Stimulated activated CD4-positive, alpha-beta T cell treated with anti-CD3 and anti-CD28 coated beads, TNF-alpha, amount 100 ng/mL, for 24 hours (primary cell): ENCODE measurements at regions not wholly inside any gene's neighbourhood (a gene's known extent, or its start where the extent isn't known, plus 50 kb on each side); places are given as distances from the start of the nearest gene placed in this dataset.
"Not testable (repeated sequence)": the region's sequence is repeated elsewhere in the genome, so short reads cannot be mapped to it uniquely, and the experiment has no call there.

Experiments
- DNase-seq, 3 experiments: peaks; one replicate each; pipeline ENCODE4 v3.0.0-alpha.2; 2020; ENCODE audit warnings: low read depth in 3 of 3

DNA sequence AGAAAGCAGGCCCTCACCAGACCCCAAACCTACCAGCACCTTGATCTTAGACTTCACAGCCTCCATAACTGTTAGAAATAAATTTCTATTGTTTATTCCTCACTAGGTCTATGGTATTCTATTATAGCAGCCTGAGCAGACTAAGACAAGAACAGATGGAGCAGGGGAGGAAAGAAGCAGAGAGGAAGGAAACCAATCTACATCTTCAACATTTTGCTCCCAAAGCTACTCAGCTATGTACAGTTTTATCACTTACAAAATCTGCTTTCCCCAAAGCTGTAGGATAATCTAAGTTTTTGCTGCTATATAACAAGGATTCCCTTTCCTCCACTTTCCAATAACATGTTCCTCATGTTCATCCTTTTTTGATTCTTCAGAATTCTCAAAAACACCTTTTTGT lies 274.4 kb upstream of the CHAC2 start:
- no peak for DNase-seq

DNA sequence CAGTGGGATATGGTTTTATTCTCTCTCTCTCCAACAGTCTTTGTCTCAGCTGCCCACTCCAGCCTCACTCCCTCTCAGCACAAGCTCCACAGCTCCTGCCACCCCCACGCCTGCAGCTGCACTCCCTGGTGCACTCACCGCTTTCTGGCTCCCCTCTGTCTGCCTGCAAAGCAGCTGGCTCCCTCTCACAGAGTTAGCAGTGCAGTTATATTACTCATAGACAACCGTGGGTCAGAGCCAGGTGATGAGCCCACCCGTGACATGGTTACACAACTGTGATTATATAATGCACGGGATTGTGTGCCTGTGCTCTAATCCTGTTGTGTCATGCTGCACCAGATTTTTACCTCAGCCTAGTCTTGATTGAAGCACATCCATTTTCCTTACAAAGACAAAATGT lies 276.9 kb upstream of the CHAC2 start:
- DNase-seq = no peak

DNA sequence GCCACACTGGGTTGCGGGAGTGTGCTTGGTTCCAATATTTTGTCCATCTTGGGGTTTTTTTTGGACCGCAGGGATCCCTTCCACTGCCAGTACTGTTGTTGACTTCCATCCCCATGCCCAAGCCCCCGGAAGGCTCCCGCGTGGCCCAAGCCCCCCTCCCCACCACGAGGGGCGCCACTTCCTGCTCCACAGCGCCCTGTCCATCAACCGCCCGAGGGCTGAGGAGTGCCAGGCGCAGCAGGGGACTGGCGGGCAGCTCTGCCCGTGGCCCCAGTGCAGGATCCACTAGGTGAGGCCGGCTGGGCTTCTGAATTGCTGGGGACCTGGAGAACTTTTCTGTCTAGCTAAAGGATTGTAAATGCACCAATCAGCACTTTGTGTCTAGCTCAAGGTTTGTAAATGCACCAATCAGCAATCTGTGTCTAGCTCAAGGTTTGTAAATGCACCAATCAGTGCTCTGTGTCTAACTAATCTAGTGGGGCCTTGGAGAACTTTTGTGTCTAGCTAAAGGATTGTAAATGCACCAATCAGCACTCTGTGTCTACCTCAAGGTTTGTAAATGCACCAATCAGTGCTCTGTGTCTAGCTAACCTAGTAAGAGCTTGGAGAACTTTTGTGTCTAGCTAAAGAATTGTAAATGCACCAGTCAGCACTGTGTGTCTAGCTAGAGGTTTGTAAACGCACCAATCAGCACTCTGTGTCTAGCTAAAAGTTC lies 281.3 kb upstream of the CHAC2 start:
- DNase-seq = not testable (repeated sequence)

DNA sequence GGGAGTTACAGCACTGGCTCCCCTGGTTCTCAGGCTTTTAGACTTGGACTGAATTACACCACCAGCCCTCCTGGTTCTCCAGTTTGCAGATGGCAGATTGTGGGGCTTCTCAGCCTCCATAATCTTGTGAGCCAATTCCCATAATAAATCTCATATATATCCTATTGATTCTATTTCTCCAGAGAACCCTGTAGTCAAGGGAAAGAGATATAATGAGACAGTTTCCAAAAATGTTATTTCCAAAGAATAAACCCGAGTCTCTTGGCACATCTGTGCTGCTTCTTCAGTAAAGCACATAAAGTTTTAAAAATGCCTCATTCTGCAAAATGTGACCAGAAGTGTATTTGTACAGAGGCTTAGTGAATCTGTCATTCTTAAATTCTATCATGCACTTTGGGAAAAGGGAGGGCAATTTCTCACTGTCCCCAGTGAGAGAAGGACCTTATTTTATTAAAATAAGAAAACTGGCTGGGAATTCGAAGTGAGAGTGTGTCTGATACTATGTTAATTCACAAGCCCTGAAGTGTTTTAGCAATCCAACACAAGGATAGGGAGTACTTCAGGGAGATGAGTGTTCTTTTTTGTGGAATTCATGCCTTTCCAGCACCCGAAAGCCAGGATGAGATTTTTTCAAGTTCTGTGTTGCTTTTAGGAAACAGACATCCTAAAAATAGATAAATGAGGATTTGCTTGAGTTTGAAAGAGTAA lies 282.4 kb upstream of the CHAC2 start:
- no peak for DNase-seq

DNA sequence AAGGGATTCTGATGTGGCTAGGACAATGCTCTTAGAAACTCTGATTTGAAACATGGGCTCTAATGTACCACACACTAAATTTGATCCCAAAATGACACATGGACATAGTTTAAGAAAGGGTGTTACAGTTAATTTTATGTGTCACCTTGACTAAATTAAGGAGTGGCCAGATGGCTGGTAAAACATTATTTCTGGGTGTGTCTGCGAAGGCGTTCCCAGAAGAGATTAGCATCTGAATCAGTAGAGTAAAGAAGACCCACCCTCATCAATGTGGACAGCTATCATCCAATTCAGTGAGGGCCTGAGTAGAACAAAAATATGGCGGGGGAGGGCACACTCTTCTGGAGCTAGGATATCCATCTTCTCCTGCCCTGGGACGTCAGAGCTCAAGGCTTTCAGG lies 283.1 kb upstream of the CHAC2 start:
- no peak for DNase-seq

DNA sequence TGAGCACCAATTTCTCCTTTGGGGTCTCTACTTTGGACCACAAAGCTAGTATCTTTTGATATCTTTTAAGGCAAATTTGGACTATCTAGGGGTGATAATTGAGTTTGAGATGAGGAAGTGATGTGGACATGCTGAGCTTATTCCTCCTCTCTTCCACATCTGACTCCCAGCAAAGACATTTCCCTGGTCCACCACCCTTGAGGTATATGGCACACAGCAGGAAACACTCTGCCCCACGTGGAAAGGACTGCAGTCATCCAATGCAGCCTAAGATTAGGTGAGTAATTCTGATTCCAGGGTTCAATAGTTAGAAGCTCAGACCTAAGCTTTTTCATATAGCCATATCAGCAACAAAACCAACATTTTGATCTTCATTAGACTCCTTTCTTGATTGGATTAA lies 290.1 kb upstream of the CHAC2 start:
- DNase-seq = no peak

DNA sequence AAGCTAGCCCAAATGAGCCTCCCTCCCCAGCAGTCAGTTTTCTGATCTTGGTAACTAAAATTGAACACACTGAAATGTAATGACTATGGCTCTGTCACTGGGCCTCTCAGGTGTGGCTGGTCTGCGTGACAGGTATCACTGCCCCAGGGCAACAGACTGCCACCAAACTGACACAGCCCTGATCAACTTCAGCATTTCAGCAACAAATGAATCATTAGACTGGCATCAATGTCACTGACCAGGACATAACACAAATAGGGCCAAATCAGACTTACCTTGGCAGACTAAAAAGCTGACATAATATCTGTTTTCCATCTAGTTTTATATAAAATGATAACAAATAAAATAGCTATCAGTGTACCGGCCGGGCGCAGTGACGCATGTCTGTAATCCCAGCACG lies 290.8 kb upstream of the CHAC2 start:
- DNase-seq = no peak

DNA sequence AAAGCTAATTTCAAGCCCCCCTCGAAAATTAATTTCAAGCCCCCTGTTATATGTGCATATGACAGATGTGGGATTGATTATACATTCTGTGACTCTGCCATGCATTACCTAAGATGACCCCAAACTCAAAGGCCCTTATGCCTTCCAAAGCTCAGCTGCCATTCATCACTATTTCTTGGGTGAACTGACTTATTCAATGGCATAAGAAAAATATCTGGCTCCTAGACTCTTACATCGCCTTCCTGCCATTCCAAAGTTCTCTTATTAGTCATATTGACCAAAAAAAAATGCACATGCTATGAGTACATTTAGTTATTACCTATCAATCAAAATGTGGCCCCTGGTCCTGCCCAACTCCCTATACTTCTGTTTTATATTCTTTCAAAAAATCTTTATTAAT lies 291.8 kb upstream of the CHAC2 start:
- DNase-seq = no peak

DNA sequence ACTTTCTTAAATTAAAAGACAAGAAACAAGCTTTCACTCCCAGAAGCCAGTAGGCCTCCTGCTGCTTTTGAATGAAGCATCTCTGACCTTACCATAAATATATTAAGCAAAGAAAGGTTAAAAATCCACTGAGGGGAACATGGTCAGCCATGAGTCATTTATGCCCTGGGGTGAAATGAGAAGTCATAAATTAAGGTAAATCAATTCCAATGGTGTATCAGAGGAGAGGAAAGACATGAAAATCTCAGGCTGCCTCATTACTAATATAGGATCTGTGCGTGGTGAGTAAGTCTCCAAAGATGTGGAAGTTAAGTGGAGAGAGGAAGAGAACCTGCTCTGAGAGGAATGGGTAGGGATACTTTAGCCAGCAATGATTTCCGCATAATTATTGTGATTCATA lies 292.3 kb upstream of the CHAC2 start:
- DNase-seq = no peak

DNA sequence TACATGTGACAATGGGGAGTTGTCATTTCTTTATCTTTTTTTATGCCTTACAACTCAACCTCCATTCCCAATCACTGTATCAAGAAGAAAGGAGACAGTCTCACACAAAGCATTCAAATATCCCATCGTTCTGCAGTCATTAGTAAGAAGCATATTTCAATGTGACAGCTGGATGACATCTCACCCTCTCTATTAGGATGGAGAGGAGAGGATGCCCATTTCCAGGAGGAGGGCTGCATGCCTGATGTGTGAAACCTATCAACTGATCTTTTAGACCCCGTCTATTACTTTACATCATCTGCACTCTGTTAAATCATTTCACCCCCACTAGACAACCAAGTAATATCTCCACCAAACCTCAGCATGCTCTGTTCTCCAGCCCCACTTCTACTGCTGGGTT lies 292.7 kb upstream of the CHAC2 start:
- no peak for DNase-seq

DNA sequence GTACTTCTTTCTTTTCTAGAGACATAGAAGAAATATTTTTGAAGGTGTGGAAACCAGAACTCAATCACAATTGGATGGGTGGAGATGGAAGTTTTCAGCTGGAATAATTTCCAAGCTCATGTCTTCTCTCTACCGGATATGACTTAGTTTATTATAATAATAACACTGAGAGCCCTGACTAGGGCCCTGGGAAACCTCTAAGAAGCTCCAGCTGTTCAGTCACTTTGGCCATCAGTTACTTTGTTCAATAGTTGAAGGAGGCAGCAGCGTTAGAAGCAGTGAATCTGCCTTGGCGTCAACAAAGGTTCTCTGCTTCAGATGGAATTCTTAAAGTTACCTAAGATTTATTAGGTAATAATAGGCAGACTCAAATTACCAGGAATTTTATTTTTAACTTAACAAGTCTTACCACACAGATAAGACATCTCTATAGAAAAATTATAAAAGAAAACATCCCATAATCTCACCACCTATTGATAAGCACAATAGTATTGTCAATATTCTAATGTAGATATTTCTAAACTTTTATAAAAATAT lies 293.8 kb upstream of the CHAC2 start:
- no peak for DNase-seq

DNA sequence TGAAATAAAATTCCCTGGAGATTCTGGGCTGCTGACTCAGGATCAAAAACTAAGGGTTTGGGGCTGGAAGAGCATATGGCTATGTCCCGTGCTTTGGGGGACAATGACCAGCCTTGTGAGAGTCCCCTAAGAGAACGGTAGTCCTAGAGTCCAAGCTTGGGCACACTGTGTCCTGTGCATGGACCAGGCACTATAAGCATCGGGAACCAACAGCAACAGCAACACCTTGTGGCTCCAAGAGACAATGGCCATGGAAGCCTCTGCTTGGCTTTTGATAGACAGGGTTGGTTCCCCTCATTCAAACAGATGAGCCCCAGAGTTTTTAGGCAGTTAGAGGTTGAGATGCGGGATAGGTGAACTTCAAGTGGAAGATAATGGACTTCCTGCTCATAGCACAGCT lies 294.4 kb upstream of the CHAC2 start:
- no peak for DNase-seq

DNA sequence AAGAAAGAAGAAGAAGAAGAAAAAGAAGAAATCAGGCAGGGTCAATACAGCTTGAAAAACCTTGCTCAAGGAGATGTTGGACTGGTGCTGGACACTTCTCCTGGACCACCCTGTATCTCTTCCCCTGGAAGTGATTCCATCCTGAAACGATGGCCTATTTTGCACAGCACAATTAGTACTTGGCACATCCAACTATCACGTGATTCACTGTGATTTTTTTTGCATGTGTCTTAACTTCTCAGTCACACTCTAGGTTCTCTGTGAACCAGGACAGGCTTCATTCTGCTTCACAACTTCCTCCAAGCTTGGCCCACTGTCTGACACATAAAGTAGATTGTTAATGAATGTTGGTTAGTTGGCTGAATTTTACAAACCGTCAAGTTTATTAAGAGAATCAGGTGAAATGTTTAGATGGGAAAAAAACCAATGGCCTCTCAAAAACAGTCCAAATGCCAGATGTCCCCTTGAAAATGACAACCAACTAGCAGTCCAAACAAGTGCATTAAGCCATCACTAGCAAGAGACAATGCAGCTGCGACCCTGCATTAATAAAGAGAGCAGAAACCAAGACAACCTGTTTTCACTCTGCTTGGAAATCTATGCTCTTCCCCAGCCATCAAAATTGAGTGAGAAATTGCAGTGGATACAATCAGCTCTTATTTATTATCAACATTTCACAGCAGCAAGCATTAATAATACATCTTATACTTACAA lies 300.0 kb upstream of the CHAC2 start:
- no peak for DNase-seq

DNA sequence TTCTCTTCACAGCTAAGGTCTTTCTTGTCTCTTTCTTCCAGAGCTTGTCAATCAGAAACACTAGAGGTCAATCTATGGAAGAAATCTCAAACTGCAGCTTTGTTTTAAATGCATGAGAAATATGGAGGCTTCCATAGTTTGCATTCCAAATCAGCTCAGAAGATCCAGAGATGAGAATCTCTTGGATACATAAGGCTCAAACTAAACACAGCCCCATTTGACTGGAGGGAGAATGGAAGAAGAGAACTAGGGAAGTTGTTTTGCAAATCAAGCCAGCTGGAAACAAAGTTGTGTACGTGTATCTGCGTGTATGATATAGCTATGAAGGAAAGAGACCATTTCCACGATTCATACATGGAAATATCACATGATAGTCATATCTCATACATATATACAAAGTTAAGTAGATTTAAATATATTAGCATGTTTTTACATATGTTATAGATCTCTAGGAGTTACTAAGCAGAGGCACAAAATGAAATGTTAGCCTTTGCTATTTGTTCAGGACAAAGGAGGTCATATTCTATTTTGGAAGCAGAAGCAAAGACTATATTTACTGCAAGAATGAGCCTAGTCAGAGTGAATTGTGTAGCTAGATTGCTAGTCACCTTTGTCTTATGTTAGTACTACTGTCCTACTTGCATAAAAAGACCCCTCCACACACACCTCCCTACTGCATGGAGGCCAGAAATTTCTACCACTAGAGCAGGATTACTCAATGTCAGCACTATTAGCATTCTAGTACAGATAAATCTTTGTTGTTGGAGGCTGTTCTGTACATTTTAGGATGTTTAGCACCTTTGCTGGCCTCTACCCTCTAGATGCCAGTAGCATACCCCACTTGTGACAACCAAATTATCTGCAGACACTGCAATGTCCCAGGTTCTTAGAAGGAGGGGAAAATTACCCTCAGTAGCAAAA lies 303.5 kb upstream of the CHAC2 start:
- DNase-seq = no peak

DNA sequence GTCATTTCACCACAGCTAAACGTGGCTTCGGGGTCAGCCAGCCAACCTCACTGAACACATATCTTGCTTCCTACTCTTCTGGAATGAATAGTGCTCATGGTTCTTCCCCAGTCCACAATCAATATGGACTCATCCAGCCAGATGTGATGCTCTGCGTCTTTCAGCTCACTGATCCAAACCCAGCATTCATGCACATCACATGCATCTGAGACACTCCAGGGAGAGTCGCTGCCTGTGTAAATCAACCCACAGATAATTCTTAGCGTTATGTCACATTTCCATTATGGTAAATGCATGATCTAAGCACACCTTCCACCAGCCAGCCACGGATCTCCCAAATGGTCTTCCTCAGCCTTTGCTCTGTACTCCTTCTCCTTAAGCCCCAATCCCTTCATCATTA lies 306.7 kb upstream of the CHAC2 start:
- DNase-seq = no peak

DNA sequence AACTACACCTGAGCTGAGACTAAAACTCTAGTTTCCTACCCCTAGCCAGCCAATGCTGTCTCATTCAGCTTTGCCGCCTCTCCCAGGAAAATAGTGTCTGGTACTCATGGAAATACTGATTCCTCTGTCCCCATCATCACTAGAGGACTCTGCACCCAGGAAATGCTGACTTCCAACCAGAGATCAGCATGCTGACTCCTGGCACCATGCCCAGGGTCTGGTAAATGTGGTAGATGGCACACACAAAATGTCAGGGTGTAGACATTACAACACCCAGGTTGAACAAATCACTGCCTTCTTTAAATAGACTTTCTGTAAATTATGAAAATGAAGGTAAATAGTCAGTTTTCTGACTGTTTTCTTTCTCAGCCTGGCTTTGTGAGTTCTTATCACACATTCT lies 307.3 kb upstream of the CHAC2 start:
- DNase-seq = no peak

DNA sequence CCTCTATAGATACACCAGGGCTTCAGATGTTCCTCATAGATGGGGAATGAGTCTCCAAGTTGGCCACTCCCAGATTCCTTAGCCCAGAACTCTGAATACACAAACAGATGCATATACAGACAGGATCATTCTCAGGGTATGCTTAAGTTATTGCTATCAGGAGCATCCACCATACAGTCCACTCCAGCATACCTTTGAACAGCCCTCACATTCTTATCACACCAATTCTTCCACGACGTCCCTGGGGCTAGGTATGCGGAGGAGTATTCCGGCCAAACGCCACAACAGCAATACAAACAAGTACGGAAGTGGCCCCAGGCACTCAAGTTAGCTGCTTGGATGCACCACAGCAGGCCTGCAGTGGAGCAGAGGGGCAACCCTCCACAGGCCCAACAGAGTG lies 312.5 kb upstream of the CHAC2 start:
- DNase-seq = no peak

DNA sequence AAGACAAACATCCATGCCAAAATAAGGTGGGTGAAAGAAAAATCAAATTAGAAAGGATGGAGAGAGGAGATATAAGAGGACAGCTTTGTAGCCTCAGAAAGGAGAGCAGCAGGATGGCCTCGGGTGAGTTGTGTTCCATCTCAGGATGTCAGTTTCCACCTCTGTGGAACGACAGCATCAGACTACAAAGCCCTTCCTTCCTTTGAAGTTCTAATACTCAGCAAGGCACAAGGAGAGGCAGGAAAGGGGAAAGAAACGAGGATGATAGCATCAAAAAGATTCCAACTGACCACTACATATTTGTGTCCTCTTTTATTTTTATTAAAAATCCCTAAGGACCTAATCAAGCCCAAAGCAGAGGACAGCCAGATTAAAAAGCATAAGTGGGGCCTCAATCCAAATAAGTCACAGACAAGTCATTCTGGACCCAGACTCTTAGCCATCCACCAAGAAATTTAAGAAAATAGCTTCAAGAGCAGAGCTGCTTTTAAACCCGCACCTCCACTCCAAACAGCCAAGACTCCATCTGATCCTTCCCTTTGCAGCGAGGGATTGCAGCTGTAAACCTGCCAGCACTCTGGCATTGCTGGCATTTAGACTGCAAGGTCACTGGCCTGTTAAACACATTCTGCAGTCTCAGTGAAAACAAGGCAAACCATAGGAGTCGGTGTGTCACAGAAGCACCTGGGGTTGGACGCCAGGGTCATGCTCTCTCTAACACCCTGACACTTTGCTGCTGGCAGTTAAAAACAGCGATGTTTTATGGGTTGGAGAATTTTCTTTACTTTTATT lies 314.5 kb upstream of the CHAC2 start:
- DNase-seq = no peak

DNA sequence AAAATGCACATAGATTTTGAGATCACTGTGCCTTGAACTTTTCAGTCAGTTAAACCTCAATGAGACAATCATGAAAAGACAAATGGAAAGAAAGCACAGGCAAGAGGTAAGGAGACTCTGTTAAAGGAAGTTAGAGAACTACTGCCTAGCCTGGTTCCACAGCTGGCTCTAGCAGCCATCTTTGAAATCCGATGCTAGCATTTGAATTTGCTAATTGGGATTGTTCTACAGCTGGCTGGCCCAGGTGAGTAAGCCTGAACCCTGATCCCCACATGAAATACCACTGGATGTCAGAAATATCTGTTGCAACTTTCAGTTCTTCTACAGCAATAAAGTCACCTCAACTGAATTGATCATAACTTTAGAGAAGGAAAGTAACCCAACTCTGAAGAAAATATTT lies 315.2 kb upstream of the CHAC2 start:
- DNase-seq = no peak

DNA sequence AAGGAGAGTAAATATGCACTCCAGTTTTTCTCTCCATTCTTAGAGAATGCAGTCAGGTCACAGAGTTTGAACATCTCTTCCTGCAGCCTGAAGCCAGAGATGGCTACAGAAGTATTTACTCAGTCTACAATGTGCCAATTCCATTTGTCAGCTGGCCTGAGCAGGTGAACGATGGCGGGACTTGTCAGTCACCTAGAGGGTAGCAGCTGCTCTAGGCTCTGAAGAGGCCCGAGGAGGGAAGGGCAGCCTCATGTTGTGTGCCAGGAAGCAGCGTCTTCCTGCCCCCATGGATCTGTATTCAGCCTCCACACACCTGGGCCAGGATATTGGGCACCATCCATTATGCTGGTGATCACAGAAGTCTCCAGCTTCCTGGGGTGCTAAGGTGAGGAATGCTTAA lies 316.7 kb upstream of the CHAC2 start:
- no peak for DNase-seq

DNA sequence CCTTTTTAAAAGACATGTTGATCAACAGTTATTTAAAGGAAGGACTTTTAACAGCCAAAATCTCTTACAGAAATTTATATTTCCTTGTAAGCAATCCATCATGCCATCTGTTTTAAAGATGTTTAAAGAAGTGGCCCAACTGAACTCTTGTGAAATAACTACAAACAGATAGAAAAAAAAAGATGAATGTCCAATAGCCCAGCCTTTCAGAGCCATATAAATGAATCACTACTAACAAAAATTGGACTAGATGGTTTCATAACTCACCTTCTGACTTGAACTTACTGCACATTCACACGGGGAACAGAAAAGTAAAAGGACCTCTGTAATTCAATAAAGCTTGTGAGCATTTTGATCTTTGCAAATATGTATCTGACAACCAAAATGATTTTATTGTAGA lies 319.0 kb upstream of the CHAC2 start:
- no peak for DNase-seq
